Mesenteric fat pad (tissue), 1 donor: ENCODE measurements at regions not wholly inside any gene's neighbourhood (a gene's known extent, or its start where the extent isn't known, plus 50 kb on each side); places are given as distances from the start of the nearest gene placed in this dataset.

Experiments
- DNase-seq: peaks from one replicate; pipeline ENCODE4 v3.0.0-alpha.2; 2020; ENCODE audit warnings: low spot score
- donor health status: DM: yes; HTN: yes; CAD: no.

GRCh38 chr5:173780235-173781234 is 107.6 kb upstream of the CPEB4 start:
- no peak for DNase-seq

- DNase-seq, result no peak
Measured at GRCh38 chr5:173781432-173781815, 106.7 kb upstream of the CPEB4 start.

GRCh38 chr5:173781816-173782670 is 106.1 kb upstream of the CPEB4 start:
- DNase-seq, result no peak

DNA sequence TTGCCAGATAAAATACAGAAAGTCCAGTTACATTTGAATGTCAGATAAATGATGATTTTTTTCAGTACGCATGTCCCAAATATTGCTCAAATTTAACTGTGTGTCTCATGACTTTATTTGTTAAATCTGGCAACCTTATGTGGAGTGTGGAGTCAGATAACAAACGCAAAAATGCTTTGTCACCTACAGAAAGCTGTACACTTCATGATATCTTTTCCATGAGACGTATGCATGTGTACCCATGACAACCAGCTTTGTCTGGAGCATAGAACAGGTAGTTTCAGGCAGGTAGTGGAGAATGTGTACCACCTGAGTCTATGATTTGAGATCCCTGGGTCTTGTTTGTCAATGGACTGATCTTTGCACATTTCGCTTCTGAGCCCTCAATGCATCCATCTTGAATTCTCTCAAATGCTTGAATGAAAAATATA is 105.5 kb upstream of the CPEB4 start:
- DNase-seq, result no peak

GRCh38 chr5:173783371-173783770 is 104.8 kb upstream of the CPEB4 start:
- no peak for DNase-seq

- no peak for DNase-seq
Measured at GRCh38 chr5:173785400-173785799, 102.7 kb upstream of the CPEB4 start.

DNA sequence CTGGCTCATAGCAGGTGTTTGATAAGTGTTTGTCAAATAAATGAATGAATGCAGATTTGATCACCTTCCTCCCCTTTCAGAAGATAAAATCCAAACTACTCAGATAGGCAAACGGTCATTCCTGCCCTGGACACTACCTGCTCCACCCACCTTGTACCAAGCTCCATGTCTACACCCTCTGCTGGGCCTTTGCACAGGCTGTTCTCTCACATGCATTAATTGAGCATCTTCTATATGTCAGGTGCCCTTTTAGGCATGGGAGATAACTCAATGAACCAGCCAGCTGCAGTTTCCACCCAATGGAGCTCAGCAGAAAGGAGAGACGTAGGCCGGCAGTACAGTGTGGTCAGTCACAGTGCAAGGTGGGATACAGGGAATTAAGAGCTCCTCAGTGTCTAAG is 102.3 kb upstream of the CPEB4 start:
- no peak for DNase-seq

DNA sequence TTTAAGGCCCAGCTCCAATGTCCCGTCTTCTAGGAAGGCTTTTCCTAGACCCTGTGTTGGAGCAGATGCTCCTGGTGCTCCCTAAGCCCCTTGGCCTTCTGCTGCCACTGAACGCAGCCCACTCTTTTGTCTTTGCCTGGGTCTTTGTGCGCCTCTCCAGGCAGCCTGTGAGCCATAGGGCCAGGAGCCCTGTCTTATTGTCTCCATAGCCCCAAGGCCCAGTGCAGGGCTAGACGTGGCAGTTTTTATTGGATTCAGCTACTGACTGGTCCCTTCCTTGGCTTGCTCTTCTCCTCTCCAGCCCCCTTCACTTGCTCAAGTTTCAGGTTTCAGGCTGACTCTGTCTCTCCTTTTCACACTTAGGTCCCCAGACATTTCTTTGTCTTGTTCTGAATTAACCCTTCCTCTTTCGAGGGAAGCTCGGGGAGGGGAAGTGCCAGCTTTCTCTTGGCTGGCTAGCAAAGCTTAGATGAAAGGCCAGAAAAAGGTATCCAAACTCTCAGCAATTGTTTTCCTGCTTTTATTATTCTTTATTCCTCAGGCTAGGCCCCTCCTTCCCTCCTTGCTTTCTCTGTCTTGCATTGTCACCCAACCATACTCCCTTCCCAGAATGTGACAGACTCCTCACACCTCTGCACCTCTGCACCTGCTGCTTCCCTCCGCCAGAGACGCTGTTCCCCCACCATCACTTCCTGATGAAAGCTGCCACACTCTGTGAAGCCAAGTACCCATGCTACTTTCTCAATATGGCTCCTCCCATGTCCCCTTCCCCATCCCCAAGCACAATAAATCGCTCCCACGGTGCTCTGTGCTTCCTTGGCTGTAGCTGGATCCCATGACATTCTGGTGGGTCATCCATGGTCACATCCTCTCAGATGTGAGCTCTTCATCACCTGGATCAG is 101.6 kb upstream of the CPEB4 start:
- no peak for DNase-seq

- peak; percentile 88 for DNase-seq
Measured at GRCh38 chr5:173789031-173789920, 98.9 kb upstream of the CPEB4 start.

- peak; percentile 60 for DNase-seq
Measured at GRCh38 chr5:173790177-173790719, 97.9 kb upstream of the CPEB4 start.

DNA sequence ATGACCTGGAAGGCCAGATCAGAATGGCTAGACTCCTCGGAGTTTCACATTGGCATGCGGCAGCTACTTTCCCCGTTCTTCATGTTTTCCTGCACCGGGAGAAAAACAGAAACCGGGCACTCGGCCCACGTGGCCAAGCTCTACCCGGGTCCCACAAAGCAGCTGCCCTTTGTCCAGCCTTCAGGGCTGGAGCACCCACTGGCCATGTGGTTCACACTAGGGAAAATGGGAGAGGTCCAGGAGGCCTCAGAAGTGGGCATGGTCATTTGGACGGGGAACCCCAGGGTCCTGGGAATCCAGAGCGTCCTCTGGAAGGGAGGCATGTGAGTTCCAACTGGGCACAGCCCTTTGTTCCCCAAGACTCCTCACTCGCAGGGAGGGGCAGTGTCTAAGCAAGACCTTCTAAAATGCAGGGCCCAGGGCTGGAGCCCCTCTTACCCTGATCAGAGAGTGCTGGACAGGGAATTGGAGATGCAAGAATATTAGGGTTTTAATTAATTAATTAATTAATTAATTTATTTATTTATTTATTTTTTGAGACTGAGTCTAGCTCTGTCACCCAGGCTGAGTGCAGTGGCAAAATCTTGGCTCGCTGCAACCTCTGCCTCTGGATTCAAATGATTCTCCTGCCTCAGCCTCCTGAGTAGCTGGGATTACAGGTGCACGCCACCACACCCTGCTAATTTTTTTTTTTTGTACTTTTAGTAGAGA is 97.2 kb upstream of the CPEB4 start:
- peak; percentile 47 for DNase-seq

DNA sequence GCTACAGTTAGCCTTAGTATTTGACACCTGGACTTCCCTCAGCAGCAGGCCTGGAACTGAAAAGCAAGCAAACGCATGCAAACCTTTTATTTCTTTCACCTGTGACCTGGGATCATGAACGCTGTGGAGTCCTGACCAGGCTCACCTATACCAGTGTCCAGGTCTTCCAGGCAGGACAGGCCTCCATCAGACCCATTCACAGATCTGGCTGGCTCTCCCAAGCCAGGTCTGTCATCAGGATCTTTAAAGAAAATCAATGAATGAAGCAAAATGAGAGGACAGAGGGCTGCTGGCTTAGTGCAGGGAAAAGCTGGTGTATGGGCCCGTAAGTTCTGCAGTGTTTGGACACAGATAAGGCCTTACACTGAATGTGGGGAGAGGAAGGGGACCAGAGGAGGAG is 96.3 kb upstream of the CPEB4 start:
- no peak for DNase-seq

DNA sequence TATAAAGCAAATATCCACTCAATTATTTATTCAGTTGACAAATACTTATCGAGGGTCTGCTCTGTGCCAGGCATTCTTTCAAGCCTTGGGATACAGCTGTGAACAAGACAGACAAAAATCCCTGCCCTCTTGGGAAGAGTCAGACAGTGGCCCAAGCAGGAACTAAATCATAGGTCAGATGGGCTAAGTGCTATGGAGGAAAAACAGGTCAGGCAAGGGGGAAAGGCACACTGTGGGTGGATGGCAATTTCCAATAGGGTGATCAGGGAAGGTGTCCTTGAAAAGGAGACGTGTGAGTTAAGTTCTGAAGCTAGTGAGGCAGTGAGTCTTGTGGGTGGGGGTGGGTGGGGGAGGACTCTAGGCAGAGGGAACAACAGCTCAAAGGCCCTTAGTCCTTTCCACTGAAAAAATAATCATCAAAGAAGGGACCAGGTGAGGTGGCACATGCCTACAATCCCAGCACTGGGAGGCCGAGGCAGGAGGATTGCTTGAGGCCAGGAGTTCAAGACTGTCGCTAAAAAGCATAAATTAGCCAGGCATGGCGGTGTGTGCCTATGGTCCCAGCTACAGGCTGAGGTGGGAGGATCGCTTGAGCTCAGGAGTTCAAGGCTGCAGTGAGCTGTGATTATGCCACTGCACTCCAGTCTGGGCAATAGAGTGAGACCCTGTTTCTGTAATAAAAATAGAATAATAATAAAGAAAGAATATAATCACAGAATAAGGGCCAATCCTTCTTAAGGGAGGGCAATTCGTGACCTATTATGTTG is 95.2 kb upstream of the CPEB4 start:
- no peak for DNase-seq

DNA sequence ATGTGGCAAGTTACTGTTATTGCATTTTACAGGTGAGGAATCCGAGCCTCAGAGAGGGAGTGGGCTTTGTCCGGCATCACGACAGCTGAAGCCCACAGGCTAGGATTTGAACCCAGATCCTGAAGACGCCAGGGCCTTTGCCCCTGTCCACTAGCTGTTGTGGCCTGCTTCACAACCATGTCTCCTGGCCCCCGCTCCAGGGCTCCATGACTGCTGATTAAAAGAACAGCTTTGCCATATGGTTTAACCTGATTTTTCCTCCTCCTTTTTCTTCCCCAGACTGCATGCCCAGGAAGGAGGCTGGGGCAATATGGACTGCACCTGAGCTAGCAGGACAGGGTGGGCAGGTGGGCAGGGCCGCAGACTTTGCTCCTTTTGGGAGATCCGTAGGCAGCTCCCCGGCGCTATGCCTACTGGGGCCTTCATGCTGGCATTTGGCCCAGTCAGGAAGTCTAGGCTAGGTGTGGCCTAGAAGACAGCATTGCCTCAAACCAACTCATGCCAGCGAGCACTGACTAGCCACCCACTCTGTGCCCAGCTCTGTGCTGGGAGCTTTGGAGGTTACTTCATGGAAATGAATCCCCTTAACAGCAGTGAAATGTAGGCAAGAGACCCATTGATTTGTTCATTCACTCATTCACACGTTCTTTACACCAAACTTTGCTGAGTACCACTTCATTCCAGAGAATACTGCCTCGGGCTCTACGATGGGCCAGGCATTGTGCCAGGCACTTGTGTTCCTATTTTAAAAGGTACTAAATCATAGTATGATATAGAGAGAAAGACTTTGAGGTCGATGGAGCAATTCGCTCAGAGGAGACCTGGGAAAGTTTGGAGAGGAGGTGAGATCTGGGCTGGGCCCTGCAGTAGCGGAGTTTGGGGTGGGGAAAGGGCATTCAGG is 94.3 kb upstream of the CPEB4 start:
- peak; percentile 68 for DNase-seq

DNA sequence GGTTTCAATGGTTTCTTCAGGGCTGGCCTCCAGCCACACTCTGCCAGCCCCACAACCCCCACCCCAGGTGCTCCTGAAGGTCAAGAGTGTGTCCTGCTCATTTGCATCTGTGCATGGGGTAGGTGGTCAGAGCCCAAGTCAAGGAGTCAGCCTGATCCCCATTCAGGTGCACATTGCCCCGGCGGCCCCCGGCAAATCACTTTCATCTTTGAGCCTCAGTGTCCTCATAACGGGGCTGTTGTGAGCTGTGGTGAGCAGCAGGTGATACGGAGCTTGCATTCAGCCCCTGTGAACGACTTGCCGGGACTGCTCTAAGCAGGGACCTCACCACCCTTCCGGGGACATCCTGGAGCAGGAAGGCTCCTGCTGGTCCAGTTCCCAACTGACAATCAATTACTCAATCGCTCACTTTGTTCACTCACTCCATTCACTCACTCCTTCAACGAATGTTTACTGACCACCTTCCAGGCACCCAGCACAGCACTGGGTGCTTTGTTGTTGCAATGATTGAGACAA is 93.2 kb upstream of the CPEB4 start:
- peak; percentile 68 for DNase-seq

GRCh38 chr5:173795601-173796000 is 92.5 kb upstream of the CPEB4 start:
- DNase-seq, result peak; percentile 39
